A549 (cell line): ENCODE measurements at regions not wholly inside any gene's neighbourhood (a gene's known extent, or its start where the extent isn't known, plus 50 kb on each side); places are given as distances from the start of the nearest gene placed in this dataset.

ENCODE experiments used
- ATAC-seq, 2 experiments: fragments of 200-7000 bp in 1 of 2; fragments of >200 bp in 1 of 2; cut with Nextera tagmentation in 1 of 2; cut with Tn5 transposase in 1 of 2; 3 replicates each; pipeline versions ENCODE4 v1.8.0 to v1.9.1; 2018 to 2020; ENCODE audit warnings: mild to moderate bottlenecking in 1 of 2, moderate library complexity in 1 of 2
- CTCF ChIA-PET: fragments of 300-600 bp; sonication (Branson Sonifier 250); formaldehyde crosslinking; extraction: SDS; loops from one replicate; lab custom pipeline; 2021; ENCODE audit warnings: antibody characterized with exemption, inconsistent platforms; lab: Yijun Ruan, JAX
- POLR2A ChIA-PET: fragments of 350-600 bp; formaldehyde crosslinking; extraction: SDS; loops from one replicate; lab custom pipeline; 2021; ENCODE audit warnings: antibody characterized with exemption, inconsistent platforms; lab: Yijun Ruan, JAX
- DNase-seq, 2 experiments: peaks; one replicate each; pipeline versions ENCODE4 v3.0.0 to v3.0.0-alpha.2; 2011 to 2016; ENCODE audit warnings: low read depth in 1 of 2, low spot score in 1 of 2
- FAIRE-seq: peaks from 2 replicates; lab custom pipeline; 2011; peaks lifted over from hg19 to GRCh38; lab: Jason Lieb, UNC
- H3K27ac ChIP-seq, 2 experiments: fragments of >200 bp; sonication (Bioruptor Twin); formaldehyde crosslinking; 3 replicates each; pipeline ENCODE4 v1.5.1; 2016 to 2017
- H3K4me1 ChIP-seq: fragments of >200 bp; sonication (Bioruptor Twin); formaldehyde crosslinking; 3 replicates; pipeline ENCODE4 v1.6.1; 2016
- H3K4me2 ChIP-seq: fragments of >200 bp; sonication (Bioruptor Twin); formaldehyde crosslinking; 3 replicates; pipeline ENCODE4 v1.6.1; 2016
- H3K4me3 ChIP-seq: fragments of >200 bp; sonication (Bioruptor Twin); formaldehyde crosslinking; 3 replicates; pipeline ENCODE4 v1.5.1; 2016
- H3K9me3 ChIP-seq: fragments of >200 bp; sonication (Bioruptor Twin); formaldehyde crosslinking; 3 replicates; pipeline ENCODE4 v1.6.1; 2016
- BHLHE40 ChIP-seq: IDR thresholded peaks from 2 replicates; pipeline ENCODE4 v1.6.1; 2012; ENCODE audit warnings: low read depth, low read length, inconsistent platforms
- CHD2 ChIP-seq: fragments of 150-350 bp; IDR thresholded peaks from 2 replicates; pipeline ENCODE4 v1.6.1; 2014; ENCODE audit warnings: low read length; ENCODE audit not compliant: partially characterized antibody
- CHD4 ChIP-seq: fragments of 200-600 bp; sonication (generic); IDR thresholded peaks from 2 replicates; pipeline ENCODE4 v1.6.1; 2016; ENCODE audit warnings: antibody characterized with exemption, mild to moderate bottlenecking, borderline replicate concordance
- EHMT2 ChIP-seq: fragments of 200-600 bp; sonication (generic); IDR thresholded peaks from 2 replicates; pipeline ENCODE4 v1.6.1; 2016; ENCODE audit warnings: antibody characterized with exemption, low read depth, mild to moderate bottlenecking, moderate library complexity
- ELK1 ChIP-seq: fragments of 150-350 bp; IDR thresholded peaks from 2 replicates; pipeline ENCODE4 v1.6.1; 2014; ENCODE audit warnings: low read depth, mild to moderate bottlenecking, low read length
- EP300 ChIP-seq, 2 experiments: fragments of >200 bp; sonication (Bioruptor Twin); formaldehyde crosslinking; IDR thresholded peaks; 2 replicates in 1 of 2; 3 replicates in 1 of 2; pipeline ENCODE4 v1.6.1; 2016 to 2017
- FOSB ChIP-seq: fragments of 250-450 bp; sonication (Bioruptor Pico); IDR thresholded peaks from 2 replicates; pipeline ENCODE4 v1.5.0; 2020; ENCODE audit warnings: mild to moderate bottlenecking, moderate library complexity
- FOXS1 ChIP-seq: fragments of 250-450 bp; sonication (Bioruptor Pico); IDR thresholded peaks from 2 replicates; pipeline ENCODE4 v1.5.0; 2020; ENCODE audit warnings: mild to moderate bottlenecking, moderate library complexity
- HDAC2 ChIP-seq: fragments of 200-600 bp; sonication (generic); IDR thresholded peaks from 2 replicates; pipeline ENCODE4 v1.6.1; 2016
- KDM5A ChIP-seq: fragments of 200-600 bp; sonication (generic); IDR thresholded peaks from 2 replicates; pipeline ENCODE4 v1.6.1; 2016; ENCODE audit warnings: antibody characterized with exemption, mild to moderate bottlenecking
- MAX ChIP-seq: IDR thresholded peaks from 2 replicates; pipeline ENCODE4 v1.6.1; 2012
- MAZ ChIP-seq: fragments of 150-350 bp; IDR thresholded peaks from 2 replicates; pipeline ENCODE4 v1.6.1; 2014; ENCODE audit warnings: antibody characterized with exemption, low read depth, low read length, borderline replicate concordance
- NPAS2 ChIP-seq: fragments of 250-450 bp; sonication (Bioruptor Pico); IDR thresholded peaks from 2 replicates; pipeline ENCODE4 v1.8.0; 2022; ENCODE audit warnings: mild to moderate bottlenecking, moderate library complexity, borderline replicate concordance
- PBX3 ChIP-seq: IDR thresholded peaks from 2 replicates; pipeline ENCODE4 v1.6.1; 2012
- RCOR1 ChIP-seq: fragments of 150-350 bp; IDR thresholded peaks from 2 replicates; pipeline ENCODE4 v1.6.1; 2014; ENCODE audit warnings: antibody characterized with exemption, low read length, low read depth
- RNF2 ChIP-seq: fragments of 200-600 bp; sonication (generic); IDR thresholded peaks from 2 replicates; pipeline ENCODE4 v1.6.1; 2016; ENCODE audit warnings: low read depth, mild to moderate bottlenecking, antibody characterized with exemption, moderate library complexity, borderline replicate concordance
- SMC3 ChIP-seq: fragments of >200 bp; sonication (Bioruptor Twin); formaldehyde crosslinking; IDR thresholded peaks from 3 replicates; pipeline ENCODE4 v1.6.1; 2018; ENCODE audit warnings: inconsistent platforms
- TFCP2L1 ChIP-seq: fragments of 250-450 bp; sonication (Bioruptor Pico); IDR thresholded peaks from 2 replicates; pipeline ENCODE4 v1.5.0; 2021; ENCODE audit warnings: mild to moderate bottlenecking
- TP53 ChIP-seq: fragments of 250-450 bp; sonication (Bioruptor Pico); IDR thresholded peaks from 2 replicates; pipeline ENCODE4 v1.5.0; 2021; ENCODE audit warnings: mild to moderate bottlenecking, moderate library complexity
- ZC3H11A ChIP-seq: fragments of 450-650 bp; IDR thresholded peaks from 2 replicates; pipeline ENCODE4 v1.6.1; 2014; ENCODE audit warnings: antibody characterized with exemption, mild to moderate bottlenecking
- WGBS: methylation state at CpG from one replicate; pipeline ENCODE4 v1.1.6; 2017; ENCODE audit errors: missing lambda C conversion rate; 5-methylcytosine and 5-hydroxymethylcytosine counted together
- TF ChIP-seq, protein P1 (sequence below): fragments of 200-600 bp; sonication (generic); IDR thresholded peaks from 2 replicates; pipeline ENCODE4 v1.6.1; 2016; ENCODE audit warnings: antibody characterized with exemption, mild to moderate bottlenecking, moderate library complexity

GRCh38 chr16:35664091-35664693 is 2204.8 kb downstream of the TP53TG3F start (continued):
- no peak for TF ChIP-seq TP53 (CRISPR knock-in tag)
- TF ChIP-seq, all 56 proteins: peak for 0

GRCh38 chr16:35685085-35685484 is 2225.7 kb downstream of the TP53TG3F start:
- FAIRE-seq: no peak
- no peak for ATAC-seq
- DNase-seq: no peak
- WGBS: 6% methylated on average over 4 of the region's 4 CpGs
- TF ChIP-seq ELK1 (no peak), BHLHE40 (no peak), PBX3 (no peak), ZC3H11A (no peak), KDM5A (no peak), TFCP2L1 (no peak), EHMT2 (no peak), CHD2 (no peak), HDAC2 (no peak), RCOR1 (no peak), SMC3 (no peak), MAX (no peak), NPAS2 (CRISPR knock-in tag) (no peak), FOXS1 (no peak), EP300 (IDR thresholded peaks at IDR 0.05) (no peak), CHD4 (no peak), FOSB (CRISPR knock-in tag) (no peak)
- no peak overlapping the region for H3K4me3 ChIP-seq
- ChIA-PET POLR2A (no interaction called here), CTCF (no interaction called here)
- no peak overlapping the region for H3K4me2 ChIP-seq
- no peak overlapping the region for H3K27ac ChIP-seq
- H3K4me1 ChIP-seq: no peaks in the 10 kb centered on the region
- no peaks in the 10 kb centered on the region; the same call in 1 of the 3 replicates for H3K9me3 ChIP-seq

DNA sequence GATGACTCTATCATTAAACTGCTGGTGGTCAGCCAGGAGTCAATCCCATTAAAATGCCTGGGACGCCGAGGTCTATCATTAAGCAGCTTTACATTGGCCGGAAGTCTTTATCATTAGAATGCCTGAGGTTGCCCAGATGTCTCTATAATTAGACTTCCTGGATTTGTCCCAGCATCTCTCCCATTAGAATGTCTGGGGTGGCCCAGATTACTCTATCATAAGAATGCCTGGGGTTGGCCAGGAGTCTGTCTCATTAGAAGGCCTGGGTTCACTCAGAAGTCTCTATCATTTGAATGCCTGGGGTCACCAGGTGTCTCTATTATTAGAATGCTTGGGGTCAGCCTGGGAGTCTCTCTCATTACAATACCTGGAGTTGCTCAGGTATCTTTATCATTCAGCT is 2227.2 kb downstream of the TP53TG3F start:
- WGBS: 24% methylated on average over 3 of the region's 3 CpGs
- Histone ChIP-seq H3K27ac (no peak overlapping the region), H3K4me3 (no peak overlapping the region), H3K4me2 (no peak overlapping the region), H3K4me1 (no peaks in the 10 kb centered on the region), H3K9me3 (no peaks in the 10 kb centered on the region; the same call in 2 of the 3 replicates)
- FAIRE-seq: no peak
- ATAC-seq: no peak
- ChIA-PET CTCF (no interaction called here), POLR2A (no interaction called here)
- DNase-seq: no peak
- no peak for TF ChIP-seq RNF2
- TF ChIP-seq BHLHE40: no peak
- no peak for TF ChIP-seq FOSB (CRISPR knock-in tag)
- no peak for TF ChIP-seq MAZ

GRCh38 chr16:35687071-35687470 is 2227.7 kb downstream of the TP53TG3F start:
- no peak for FAIRE-seq
- WGBS: 31% methylated on average over 4 of the region's 7 CpGs
- no peaks in the 10 kb centered on the region for H3K4me1 ChIP-seq
- H3K4me3 ChIP-seq: no peak overlapping the region
- no peak for ATAC-seq
- H3K27ac ChIP-seq: no peak overlapping the region
- H3K9me3 ChIP-seq: no peaks in the 10 kb centered on the region; the same call in 2 of the 3 replicates
- ChIA-PET POLR2A (no interaction called here), CTCF (no interaction called here)
- no peak overlapping the region for H3K4me2 ChIP-seq
- TF ChIP-seq, protein P1, sequence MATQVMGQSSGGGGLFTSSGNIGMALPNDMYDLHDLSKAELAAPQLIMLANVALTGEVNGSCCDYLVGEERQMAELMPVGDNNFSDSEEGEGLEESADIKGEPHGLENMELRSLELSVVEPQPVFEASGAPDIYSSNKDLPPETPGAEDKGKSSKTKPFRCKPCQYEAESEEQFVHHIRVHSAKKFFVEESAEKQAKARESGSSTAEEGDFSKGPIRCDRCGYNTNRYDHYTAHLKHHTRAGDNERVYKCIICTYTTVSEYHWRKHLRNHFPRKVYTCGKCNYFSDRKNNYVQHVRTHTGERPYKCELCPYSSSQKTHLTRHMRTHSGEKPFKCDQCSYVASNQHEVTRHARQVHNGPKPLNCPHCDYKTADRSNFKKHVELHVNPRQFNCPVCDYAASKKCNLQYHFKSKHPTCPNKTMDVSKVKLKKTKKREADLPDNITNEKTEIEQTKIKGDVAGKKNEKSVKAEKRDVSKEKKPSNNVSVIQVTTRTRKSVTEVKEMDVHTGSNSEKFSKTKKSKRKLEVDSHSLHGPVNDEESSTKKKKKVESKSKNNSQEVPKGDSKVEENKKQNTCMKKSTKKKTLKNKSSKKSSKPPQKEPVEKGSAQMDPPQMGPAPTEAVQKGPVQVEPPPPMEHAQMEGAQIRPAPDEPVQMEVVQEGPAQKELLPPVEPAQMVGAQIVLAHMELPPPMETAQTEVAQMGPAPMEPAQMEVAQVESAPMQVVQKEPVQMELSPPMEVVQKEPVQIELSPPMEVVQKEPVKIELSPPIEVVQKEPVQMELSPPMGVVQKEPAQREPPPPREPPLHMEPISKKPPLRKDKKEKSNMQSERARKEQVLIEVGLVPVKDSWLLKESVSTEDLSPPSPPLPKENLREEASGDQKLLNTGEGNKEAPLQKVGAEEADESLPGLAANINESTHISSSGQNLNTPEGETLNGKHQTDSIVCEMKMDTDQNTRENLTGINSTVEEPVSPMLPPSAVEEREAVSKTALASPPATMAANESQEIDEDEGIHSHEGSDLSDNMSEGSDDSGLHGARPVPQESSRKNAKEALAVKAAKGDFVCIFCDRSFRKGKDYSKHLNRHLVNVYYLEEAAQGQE: no peak
- no peak for DNase-seq
